ENCODE measurements at regions not wholly inside any gene's neighbourhood (a gene's known extent, or its start where the extent isn't known, plus 50 kb on each side); places are given as distances from the start of the nearest gene placed in this dataset.

DNA sequence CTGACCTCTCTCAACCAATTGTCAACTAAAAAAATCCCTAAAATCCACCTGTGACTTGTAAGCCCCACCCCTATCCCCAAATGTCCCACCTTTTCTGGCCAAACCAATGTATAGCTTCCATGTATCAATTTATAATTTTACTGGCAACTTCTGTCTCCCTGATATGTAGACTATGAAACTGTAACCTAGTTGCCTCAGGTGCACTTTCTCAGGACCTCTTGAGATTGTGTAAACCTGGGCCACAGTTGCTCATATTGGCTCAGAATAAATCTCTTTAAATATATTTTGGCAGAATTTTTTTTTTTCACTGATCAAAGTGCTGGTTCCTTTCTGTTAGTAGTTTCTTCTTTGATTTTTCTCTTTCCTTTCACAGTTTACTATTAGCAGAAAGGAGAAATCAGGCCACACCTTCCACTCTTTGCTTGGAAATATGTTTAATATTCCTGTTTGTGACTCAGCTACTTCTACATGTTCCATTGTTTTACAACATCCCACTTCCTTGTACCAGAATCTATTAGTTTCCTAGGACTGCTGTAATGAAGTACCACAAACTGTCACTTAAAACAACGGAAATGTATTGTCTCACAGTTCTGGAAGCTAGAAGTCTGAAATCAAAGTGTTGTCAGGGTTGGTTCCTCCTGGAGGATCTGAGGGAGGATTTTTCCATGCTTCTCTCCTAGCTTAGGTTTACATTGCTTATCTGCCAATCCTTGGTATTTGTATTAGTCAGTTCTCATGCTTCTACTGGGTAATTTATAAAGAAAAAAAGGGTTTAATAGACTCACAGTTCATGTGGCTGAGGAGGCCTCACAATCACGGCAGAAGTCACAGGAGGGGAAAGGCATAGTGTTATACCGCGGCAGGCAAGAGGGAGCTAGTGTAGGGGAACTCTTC lies 801.2 kb upstream of the ARPP21 start:
- TF ChIP-seq, protein P1, sequence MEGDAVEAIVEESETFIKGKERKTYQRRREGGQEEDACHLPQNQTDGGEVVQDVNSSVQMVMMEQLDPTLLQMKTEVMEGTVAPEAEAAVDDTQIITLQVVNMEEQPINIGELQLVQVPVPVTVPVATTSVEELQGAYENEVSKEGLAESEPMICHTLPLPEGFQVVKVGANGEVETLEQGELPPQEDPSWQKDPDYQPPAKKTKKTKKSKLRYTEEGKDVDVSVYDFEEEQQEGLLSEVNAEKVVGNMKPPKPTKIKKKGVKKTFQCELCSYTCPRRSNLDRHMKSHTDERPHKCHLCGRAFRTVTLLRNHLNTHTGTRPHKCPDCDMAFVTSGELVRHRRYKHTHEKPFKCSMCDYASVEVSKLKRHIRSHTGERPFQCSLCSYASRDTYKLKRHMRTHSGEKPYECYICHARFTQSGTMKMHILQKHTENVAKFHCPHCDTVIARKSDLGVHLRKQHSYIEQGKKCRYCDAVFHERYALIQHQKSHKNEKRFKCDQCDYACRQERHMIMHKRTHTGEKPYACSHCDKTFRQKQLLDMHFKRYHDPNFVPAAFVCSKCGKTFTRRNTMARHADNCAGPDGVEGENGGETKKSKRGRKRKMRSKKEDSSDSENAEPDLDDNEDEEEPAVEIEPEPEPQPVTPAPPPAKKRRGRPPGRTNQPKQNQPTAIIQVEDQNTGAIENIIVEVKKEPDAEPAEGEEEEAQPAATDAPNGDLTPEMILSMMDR (IDR thresholded peaks at IDR 0.05; ENCODE audit: insufficient read depth, low read length), result no peak
- no peak for DNase-seq (ENCODE audit: low read depth)
- no peak overlapping the region for H3K4me3 ChIP-seq (ENCODE audit: low read depth, low read length)

DNA sequence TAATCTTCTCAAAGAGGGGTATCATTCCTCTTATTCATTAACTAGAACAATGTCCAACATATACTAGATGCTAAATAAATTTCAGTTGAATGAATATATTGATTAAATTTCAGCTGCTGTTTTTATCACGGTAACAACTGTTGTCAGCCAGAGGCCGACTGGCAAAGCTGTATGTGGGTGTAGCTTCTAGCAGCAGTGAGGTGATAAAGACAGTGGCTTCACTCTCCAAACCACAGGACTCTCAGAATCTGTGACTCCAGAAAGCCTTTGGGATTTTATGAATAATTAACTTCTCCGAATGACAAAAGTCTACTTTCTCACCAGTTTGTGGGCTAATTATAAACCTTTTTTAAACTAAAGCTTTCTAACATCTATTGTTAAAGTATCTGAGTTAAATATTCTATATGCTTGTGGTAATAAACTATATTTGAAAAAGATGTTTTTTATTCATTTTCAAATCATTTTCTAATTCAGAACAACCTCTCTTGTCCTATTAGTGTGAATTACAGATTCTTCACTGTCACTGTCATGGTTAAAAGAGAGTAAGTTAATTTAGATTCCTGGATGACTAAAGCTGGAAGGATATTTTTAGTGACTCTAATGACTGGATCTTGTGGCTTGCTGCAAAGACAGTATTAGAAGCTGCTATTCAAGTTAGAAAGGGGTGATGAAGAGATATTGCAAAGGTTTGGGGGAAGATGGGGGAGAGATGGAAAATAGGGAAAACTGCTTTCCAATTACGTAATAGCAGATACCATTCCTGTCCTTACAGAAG lies 796.4 kb upstream of the ARPP21 start:
- DNase-seq (ENCODE audit: low read depth), result no peak
- TF ChIP-seq, protein P1 (IDR thresholded peaks at IDR 0.05; ENCODE audit: insufficient read depth, low read length), result no peak
- no peak overlapping the region for H3K4me3 ChIP-seq (ENCODE audit: low read depth, low read length)

DNA sequence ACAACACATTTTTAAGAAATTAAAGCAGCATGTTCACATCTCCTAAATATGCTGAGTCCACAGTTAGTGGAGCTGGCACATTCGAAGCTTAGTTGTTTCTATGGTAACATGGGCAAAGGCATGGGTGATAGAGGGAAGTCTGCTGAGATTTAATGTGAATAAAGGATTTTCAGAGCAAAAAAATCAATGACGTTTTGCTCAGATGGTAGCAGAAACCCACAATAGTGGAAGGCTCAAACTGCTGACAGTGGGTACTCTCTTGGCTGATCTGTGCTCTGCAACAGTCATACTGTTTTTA lies 795.1 kb upstream of the ARPP21 start:
- TF ChIP-seq, protein P1 (IDR thresholded peaks at IDR 0.05; ENCODE audit: insufficient read depth, low read length), result no peak
- H3K4me3 ChIP-seq (ENCODE audit: low read depth, low read length), result no peak overlapping the region
- no peak for DNase-seq (ENCODE audit: low read depth)

DNA sequence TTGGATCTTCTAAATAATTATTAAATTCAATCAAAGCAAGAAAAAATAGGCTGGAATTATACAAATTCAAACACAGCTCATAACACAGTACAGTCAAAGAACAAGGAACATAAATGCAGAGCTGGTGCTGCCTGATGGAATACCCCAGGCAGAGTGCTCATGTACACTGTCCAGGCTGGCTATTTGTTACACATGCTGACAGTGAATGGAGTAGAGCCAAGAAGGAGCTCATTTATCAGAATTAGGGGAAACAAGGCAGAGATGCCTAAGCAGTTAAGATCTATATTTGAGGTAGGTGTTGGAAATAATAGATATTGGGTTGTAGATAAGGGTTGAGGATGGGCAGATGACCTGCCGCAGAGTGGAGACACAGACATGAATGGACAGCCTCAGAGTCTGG lies 788.2 kb upstream of the ARPP21 start:
- DNase-seq (ENCODE audit: low read depth), result no peak
- no peak overlapping the region for H3K4me3 ChIP-seq (ENCODE audit: low read depth, low read length)
- TF ChIP-seq, protein P1 (IDR thresholded peaks at IDR 0.05; ENCODE audit: insufficient read depth, low read length), result no peak

DNA sequence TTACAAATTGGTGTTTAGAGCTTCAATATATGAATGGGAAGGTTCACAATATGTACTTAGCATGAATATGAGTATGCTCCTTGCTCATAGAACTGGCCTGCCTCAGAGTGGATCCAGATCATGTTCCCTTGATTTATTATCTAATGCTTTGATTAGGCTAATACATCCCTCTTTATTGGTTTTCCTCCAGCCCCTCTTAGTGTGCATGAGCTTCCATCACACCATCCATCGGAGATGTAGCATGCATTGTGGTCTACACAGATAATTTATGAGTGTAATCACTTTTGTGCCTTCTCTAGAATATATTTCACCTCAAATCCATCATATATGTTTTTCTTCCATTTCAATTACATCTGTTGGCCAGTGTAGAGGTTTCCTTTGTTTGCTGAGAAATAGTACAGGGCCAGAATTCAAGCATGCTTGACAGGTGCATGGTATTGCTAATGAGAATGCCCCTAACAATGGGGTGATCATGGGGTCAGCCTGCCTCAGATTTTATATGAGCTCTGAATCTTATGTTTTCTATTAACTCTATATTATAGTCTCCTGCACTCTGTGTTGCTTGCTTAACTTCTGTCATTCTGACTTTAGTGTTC lies 786.4 kb upstream of the ARPP21 start:
- H3K4me3 ChIP-seq (ENCODE audit: low read depth, low read length), result no peak overlapping the region

More for the DNA sequence above, 786.4 kb upstream of the ARPP21 start:
- DNase-seq (ENCODE audit: low read depth), result no peak
- TF ChIP-seq, protein P1 (IDR thresholded peaks at IDR 0.05; ENCODE audit: insufficient read depth, low read length), result no peak
